GM12878 (cell line): ENCODE measurements at regions not wholly inside any gene's neighbourhood (a gene's known extent, or its start where the extent isn't known, plus 50 kb on each side); places are given as distances from the start of the nearest gene placed in this dataset.

Source experiments
- ATAC-seq: fragments of 200-7000 bp; cut with Tn5 transposase; 3 replicates; pipeline ENCODE4 v1.9.1; 2020; ENCODE audit warnings: mild to moderate bottlenecking, moderate library complexity
- BruUV-seq: library from RNA; stranded (reverse); fragments of 400-500 nt; replicated peaks from 2 replicates; lab custom pipeline; 2021; lab: Mats Ljungman, UMichigan
- CTCF ChIA-PET: fragments of 300-600 bp; sonication (Branson Sonifier 250); formaldehyde crosslinking; extraction: SDS; loops from one replicate; lab custom pipeline; 2021; ENCODE audit warnings: inconsistent platforms; lab: Yijun Ruan, JAX
- POLR2A ChIA-PET: fragments of 350-600 bp; formaldehyde crosslinking; extraction: SDS; loops from one replicate; lab custom pipeline; 2021; ENCODE audit warnings: inconsistent platforms; lab: Charles Lee
- RAD21 ChIA-PET: fragments of 300-600 bp; sonication (Branson Sonifier 250); formaldehyde crosslinking; loops from one replicate; lab custom pipeline; 2023; ENCODE audit warnings: antibody characterized with exemption; ENCODE audit not compliant: unreplicated experiment; lab: Charles Lee
- SMC1A ChIA-PET: fragments of 300-600 bp; sonication (Branson Sonifier 250); formaldehyde crosslinking; loops from one replicate; lab custom pipeline; 2023; ENCODE audit not compliant: unreplicated experiment, uncharacterized antibody; lab: Charles Lee
- DNase-seq: peaks from one replicate; pipeline ENCODE4 v3.0.0-alpha.2; 2011; ENCODE audit warnings: low read depth, low spot score
- FAIRE-seq: peaks from 3 replicates; lab custom pipeline; 2011; peaks lifted over from hg19 to GRCh38; lab: Jason Lieb, UNC
- H2AFZ ChIP-seq: 2 replicates; pipeline ENCODE4 v1.6.0; 2011; ENCODE audit warnings: low read depth, low read length, control low read depth; ENCODE audit not compliant: control insufficient read depth
- H3K27ac ChIP-seq: 2 replicates; pipeline ENCODE4 v1.5.1; 2011; ENCODE audit warnings: control low read depth; ENCODE audit not compliant: control insufficient read depth, insufficient read depth
- H3K27me3 ChIP-seq, 2 experiments: replicated peaks in 1 of 2; 2 replicates each; pipeline versions ENCODE4 v1.6.0 to v1.6.1; 2011; ENCODE audit warnings: low read length in 1 of 2; ENCODE audit not compliant: control insufficient read depth in 2 of 2, insufficient read depth in 2 of 2
- H3K36me3 ChIP-seq, 2 experiments: 2 replicates each; pipeline ENCODE4 v1.5.1; 2011; ENCODE audit warnings: low read length in 1 of 2; ENCODE audit not compliant: control insufficient read depth in 2 of 2, insufficient read depth in 2 of 2
- H3K4me1 ChIP-seq: 2 replicates; pipeline ENCODE4 v1.6.1; 2011; ENCODE audit warnings: mild to moderate bottlenecking, low read length, moderate library complexity, mixed read lengths; ENCODE audit not compliant: control insufficient read depth, insufficient read depth
- H3K4me2 ChIP-seq: 2 replicates; pipeline ENCODE4 v1.6.0; 2011; ENCODE audit warnings: control low read depth; ENCODE audit not compliant: control insufficient read depth, insufficient read depth
- H3K4me3 ChIP-seq: fragments of 200-600 bp; sonication (generic); 2 replicates; pipeline ENCODE4 v1.5.1; 2016
- H3K79me2 ChIP-seq: 2 replicates; pipeline ENCODE4 v1.6.0; 2011; ENCODE audit warnings: low read length; ENCODE audit not compliant: control insufficient read depth, insufficient read depth
- H3K9ac ChIP-seq: 2 replicates; pipeline ENCODE4 v1.8.0; 2011; ENCODE audit warnings: low read length, control low read depth, mixed read lengths; ENCODE audit not compliant: control insufficient read depth, insufficient read depth
- H3K9me3 ChIP-seq: replicated peaks from 3 replicates; pipeline ENCODE4 v1.5.1; 2011; ENCODE audit warnings: mild to moderate bottlenecking, low read length; ENCODE audit not compliant: control insufficient read depth, insufficient read depth
- H4K20me1 ChIP-seq: 2 replicates; pipeline ENCODE4 v1.6.0; 2011; ENCODE audit not compliant: control insufficient read depth, insufficient read depth
- BCLAF1 ChIP-seq: fragments of 450-650 bp; IDR thresholded peaks from 2 replicates; pipeline ENCODE4 v1.6.1; 2017; ENCODE audit warnings: antibody characterized with exemption, mild to moderate bottlenecking, moderate library complexity
- CBFB ChIP-seq: IDR thresholded peaks from 2 replicates; pipeline ENCODE4 v1.6.1; 2016; ENCODE audit warnings: antibody characterized with exemption, low read depth
- DPF2 ChIP-seq: fragments of 450-650 bp; IDR thresholded peaks from 2 replicates; pipeline ENCODE4 v1.6.1; 2017; ENCODE audit warnings: mild to moderate bottlenecking
- GATAD2B ChIP-seq: fragments of 450-650 bp; conservative IDR thresholded peaks from 2 replicates; pipeline ENCODE4 v1.6.1; 2017; ENCODE audit warnings: low read depth, mild to moderate bottlenecking, moderate library complexity
- HDAC2 ChIP-seq: fragments of 200-600 bp; sonication (generic); IDR thresholded peaks from 2 replicates; pipeline ENCODE4 v1.6.1; 2017
- IKZF1 ChIP-seq: fragments of 450-650 bp; conservative IDR thresholded peaks from 2 replicates; pipeline ENCODE4 v1.6.1; 2017; ENCODE audit warnings: antibody characterized with exemption, mild to moderate bottlenecking
- JUND ChIP-seq: IDR thresholded peaks from 2 replicates; pipeline ENCODE4 v1.6.1; 2012; ENCODE audit warnings: low read depth, mild to moderate bottlenecking, low read length, improper control_type of control experiment, moderate library complexity
- NFYA ChIP-seq: IDR thresholded peaks from 2 replicates; pipeline ENCODE4 v1.6.1; 2011; ENCODE audit warnings: low read depth, mild to moderate bottlenecking, low read length, improper control_type of control experiment, borderline replicate concordance
- POLR2AphosphoS2 ChIP-seq: IDR thresholded peaks from 2 replicates; pipeline ENCODE4 v1.6.1; 2011; ENCODE audit warnings: low read depth, mild to moderate bottlenecking, low read length, improper control_type of control experiment, moderate library complexity
- POU2F2 ChIP-seq: IDR thresholded peaks from 3 replicates; pipeline ENCODE4 v1.6.1; 2011; ENCODE audit warnings: low read depth, mild to moderate bottlenecking, low read length, borderline replicate concordance
- RB1 ChIP-seq: fragments of 450-650 bp; formaldehyde crosslinking; IDR thresholded peaks from 2 replicates; pipeline ENCODE4 v1.6.1; 2017; ENCODE audit warnings: mild to moderate bottlenecking, borderline replicate concordance
- SUZ12 ChIP-seq: fragments of 200-600 bp; sonication (generic); IDR thresholded peaks from one replicate; pipeline ENCODE4 v1.6.1; 2018; ENCODE audit warnings: antibody characterized with exemption, mild to moderate bottlenecking; ENCODE audit not compliant: unreplicated experiment
- YY1 ChIP-seq: IDR thresholded peaks from 2 replicates; pipeline ENCODE4 v1.6.1; 2011; ENCODE audit warnings: low read depth, mild to moderate bottlenecking, low read length
- ZNF384 ChIP-seq: IDR thresholded peaks from 2 replicates; pipeline ENCODE4 v1.6.1; 2012; ENCODE audit warnings: low read depth, mild to moderate bottlenecking, low read length, improper control_type of control experiment, borderline replicate concordance
- ZNF592 ChIP-seq: fragments of 450-650 bp; IDR thresholded peaks from 2 replicates; pipeline ENCODE4 v1.6.1; 2017; ENCODE audit warnings: mild to moderate bottlenecking, moderate library complexity
- ZSCAN29 ChIP-seq: fragments of 450-650 bp; IDR thresholded peaks from 2 replicates; pipeline ENCODE4 v1.6.1; 2017; ENCODE audit warnings: mild to moderate bottlenecking, moderate library complexity
- WGBS: methylation state at CpG from one replicate; pipeline ENCODE4 v1.1.6; 2016; ENCODE audit warnings: low lambda C conversion rate; ENCODE audit not compliant: insufficient replicate concordance, insufficient coverage; ENCODE audit errors: missing lambda C conversion rate; 5-methylcytosine and 5-hydroxymethylcytosine counted together
- in situ Hi-C: fragments of 300-500 bp; cut with MboI; formaldehyde crosslinking; loops from 9 replicates; pipeline ENCODE4 v1.14.3; 2018; ENCODE audit warnings: mixed read lengths
- intact Hi-C: fragments of 100-400 bp; cut with micrococcal nuclease; formaldehyde crosslinking; loops from one replicate; pipeline ENCODE4 v1.14.2; 2022; ENCODE audit not compliant: unreplicated experiment
- TF ChIP-seq, protein P1 (sequence below): fragments of 450-650 bp; formaldehyde crosslinking; IDR thresholded peaks from 2 replicates; pipeline ENCODE4 v1.4.0; 2020; ENCODE audit warnings: mild to moderate bottlenecking, moderate library complexity

DNA sequence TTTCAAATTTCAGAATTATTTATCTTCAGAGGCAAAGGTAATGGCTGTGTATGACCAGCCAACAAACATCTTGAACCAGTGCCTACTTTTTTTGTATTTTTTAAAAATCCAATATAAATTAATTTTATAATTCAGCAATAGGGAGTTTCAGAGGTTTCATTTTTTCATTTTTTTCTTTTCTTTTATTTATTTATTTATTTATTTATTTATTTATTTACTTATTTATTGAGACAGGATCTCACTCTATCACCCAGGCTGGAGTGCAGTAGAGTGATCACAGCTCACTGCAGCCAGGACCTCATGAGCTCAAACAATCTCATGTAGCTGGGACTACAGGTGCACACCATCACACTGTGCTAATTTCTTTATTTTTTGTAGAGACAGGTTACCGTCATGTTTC is 250.5 kb downstream of the TMEM47 start:
- FAIRE-seq, result no peak
- RAD21 ChIA-PET, result no interaction called here
- POLR2A ChIA-PET, result no interaction called here
- H3K4me3 ChIP-seq, result no peak overlapping the region
- H3K27ac ChIP-seq, result no peak overlapping the region
- H4K20me1 ChIP-seq, result no peaks in the 10 kb centered on the region
- no peak for DNase-seq
- no peaks in the 10 kb centered on the region for H3K4me1 ChIP-seq
- no peak for TF ChIP-seq POLR2AphosphoS2
- no peak for TF ChIP-seq ZSCAN29
- no peak for TF ChIP-seq NFYA
- no peak for TF ChIP-seq YY1
- no peak for TF ChIP-seq SUZ12
- no peak for TF ChIP-seq GATAD2B
- no peak for TF ChIP-seq JUND
- no peak for TF ChIP-seq DPF2
- no peak for TF ChIP-seq HDAC2
- TF ChIP-seq, protein P1, sequence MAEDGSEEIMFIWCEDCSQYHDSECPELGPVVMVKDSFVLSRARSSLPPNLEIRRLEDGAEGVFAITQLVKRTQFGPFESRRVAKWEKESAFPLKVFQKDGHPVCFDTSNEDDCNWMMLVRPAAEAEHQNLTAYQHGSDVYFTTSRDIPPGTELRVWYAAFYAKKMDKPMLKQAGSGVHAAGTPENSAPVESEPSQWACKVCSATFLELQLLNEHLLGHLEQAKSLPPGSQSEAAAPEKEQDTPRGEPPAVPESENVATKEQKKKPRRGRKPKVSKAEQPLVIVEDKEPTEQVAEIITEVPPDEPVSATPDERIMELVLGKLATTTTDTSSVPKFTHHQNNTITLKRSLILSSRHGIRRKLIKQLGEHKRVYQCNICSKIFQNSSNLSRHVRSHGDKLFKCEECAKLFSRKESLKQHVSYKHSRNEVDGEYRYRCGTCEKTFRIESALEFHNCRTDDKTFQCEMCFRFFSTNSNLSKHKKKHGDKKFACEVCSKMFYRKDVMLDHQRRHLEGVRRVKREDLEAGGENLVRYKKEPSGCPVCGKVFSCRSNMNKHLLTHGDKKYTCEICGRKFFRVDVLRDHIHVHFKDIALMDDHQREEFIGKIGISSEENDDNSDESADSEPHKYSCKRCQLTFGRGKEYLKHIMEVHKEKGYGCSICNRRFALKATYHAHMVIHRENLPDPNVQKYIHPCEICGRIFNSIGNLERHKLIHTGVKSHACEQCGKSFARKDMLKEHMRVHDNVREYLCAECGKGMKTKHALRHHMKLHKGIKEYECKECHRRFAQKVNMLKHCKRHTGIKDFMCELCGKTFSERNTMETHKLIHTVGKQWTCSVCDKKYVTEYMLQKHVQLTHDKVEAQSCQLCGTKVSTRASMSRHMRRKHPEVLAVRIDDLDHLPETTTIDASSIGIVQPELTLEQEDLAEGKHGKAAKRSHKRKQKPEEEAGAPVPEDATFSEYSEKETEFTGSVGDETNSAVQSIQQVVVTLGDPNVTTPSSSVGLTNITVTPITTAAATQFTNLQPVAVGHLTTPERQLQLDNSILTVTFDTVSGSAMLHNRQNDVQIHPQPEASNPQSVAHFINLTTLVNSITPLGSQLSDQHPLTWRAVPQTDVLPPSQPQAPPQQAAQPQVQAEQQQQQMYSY (CRISPR knock-in tag), result no peak
- TF ChIP-seq POU2F2, result no peak
- no peak for TF ChIP-seq IKZF1
- TF ChIP-seq BCLAF1, result no peak
- TF ChIP-seq RB1, result no peak
- TF ChIP-seq CBFB, result no peak
- TF ChIP-seq ZNF592, result no peak
- no peak for TF ChIP-seq ZNF384
- WGBS, result 81% methylated on average over 1 of the region's 1 CpG
- no peaks in the 10 kb centered on the region for H3K27me3 ChIP-seq
- no peaks in the 10 kb centered on the region for H3K9me3 ChIP-seq
- BruUV-seq, result no TSS peak
- H3K79me2 ChIP-seq, result no peaks in the 10 kb centered on the region
- no peaks in the 10 kb centered on the region for H3K36me3 ChIP-seq
- SMC1A ChIA-PET, result no interaction called here
- ATAC-seq, result no peak
- in situ Hi-C loops (no loop called here), intact Hi-C loops (no loop called here)
- no peak overlapping the region for H3K4me2 ChIP-seq
- no peak overlapping the region for H3K9ac ChIP-seq
- no peak overlapping the region for H2AFZ ChIP-seq
- CTCF ChIA-PET, result no interaction called here
